GM20000 (cell line): ENCODE measurements at regions not wholly inside any gene's neighbourhood (a gene's known extent, or its start where the extent isn't known, plus 50 kb on each side); places are given as distances from the start of the nearest gene placed in this dataset.

ENCODE experiments used
- DNase-seq: peaks from one replicate; pipeline ENCODE4 v3.0.0; 2012; ENCODE audit warnings: low spot score
- TF ChIP-seq, protein P1 (sequence below): IDR thresholded peaks from 2 replicates; pipeline ENCODE4 v1.5.1; 2012; ENCODE audit warnings: mild to moderate bottlenecking, control low read depth; ENCODE audit errors: extremely low read depth, missing control alignments

DNA sequence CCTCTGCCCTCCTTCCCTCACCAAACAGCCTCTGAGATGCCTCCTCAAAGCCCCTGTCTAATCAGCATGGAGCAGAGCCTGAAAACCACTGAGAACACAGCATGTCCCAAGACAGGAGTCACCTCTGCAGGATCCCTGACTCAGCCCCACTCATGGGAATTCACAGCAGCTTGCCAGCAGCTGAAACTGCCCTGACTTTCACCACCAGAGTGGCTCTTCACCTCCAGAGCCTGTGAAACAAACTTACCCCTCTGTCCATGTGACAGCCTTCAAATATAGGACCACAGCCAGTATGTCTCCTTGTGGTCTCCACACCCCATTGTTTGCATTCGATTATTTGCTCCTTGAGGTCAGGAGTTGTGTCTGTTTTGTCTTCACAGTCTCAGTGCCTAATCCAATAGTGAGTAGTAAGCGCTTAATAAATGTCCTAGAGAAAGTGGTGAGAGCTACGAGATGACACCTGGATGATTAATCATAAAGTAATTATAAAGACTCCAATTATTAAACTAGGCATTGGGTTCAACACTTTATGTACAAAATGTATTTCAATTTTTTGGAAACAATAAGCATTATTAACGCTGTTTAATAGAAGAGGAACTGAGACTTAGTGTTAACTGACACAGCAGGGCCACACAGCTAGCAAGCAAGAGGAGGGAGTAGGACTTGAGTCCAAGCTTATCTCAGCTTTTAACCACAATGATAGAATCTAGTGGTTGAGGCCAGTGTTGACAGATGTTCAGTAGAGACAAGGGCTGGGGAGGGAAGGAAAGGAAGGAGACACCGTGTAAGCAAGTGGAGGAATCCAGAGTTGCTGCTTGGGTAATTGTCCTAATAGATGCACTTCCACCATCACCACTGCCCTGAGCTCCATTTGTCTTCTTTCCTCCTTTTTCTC lies 358.7 kb upstream of the TNP1 start:
- TF ChIP-seq, protein P1, sequence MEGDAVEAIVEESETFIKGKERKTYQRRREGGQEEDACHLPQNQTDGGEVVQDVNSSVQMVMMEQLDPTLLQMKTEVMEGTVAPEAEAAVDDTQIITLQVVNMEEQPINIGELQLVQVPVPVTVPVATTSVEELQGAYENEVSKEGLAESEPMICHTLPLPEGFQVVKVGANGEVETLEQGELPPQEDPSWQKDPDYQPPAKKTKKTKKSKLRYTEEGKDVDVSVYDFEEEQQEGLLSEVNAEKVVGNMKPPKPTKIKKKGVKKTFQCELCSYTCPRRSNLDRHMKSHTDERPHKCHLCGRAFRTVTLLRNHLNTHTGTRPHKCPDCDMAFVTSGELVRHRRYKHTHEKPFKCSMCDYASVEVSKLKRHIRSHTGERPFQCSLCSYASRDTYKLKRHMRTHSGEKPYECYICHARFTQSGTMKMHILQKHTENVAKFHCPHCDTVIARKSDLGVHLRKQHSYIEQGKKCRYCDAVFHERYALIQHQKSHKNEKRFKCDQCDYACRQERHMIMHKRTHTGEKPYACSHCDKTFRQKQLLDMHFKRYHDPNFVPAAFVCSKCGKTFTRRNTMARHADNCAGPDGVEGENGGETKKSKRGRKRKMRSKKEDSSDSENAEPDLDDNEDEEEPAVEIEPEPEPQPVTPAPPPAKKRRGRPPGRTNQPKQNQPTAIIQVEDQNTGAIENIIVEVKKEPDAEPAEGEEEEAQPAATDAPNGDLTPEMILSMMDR = no peak
- DNase-seq = peak; percentile 44

DNA sequence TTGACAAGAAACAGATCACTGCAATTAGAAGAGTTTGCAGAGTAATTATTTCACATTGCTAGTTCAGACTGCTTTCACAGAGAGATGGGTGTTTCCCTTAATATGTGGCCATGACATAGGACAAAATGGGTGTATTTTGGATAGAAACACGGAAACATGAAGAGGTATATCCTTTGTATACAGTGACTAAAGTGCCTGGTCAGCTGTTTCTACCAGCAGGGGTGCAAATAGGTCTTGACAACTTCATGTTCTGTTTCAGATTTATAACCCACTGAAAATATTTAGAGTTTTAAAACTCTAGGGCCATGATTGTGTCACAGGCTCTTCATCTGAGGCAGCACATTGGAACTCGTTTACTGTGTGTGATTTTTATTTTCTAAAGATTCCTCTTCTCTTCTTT lies 357.1 kb upstream of the TNP1 start:
- TF ChIP-seq, protein P1 = no peak
- DNase-seq = no peak

DNA sequence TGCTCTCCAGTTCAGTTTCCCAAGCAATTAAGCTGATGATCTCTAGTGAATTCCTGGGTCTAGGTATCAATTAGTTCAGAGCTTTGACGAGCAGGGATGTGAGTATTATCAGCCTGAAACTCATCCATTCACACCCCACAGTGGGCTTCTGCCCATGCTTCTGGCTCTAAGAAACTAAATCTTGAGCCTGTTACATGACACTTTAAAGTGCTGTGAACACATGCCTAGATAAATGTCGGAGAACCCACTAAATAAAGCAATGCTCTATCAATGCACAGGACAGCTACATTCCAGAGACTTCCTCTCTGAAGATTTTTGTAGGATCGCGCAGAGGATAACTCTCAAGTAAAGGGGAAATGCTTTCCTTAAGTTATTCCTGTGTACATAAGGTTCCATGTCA lies 356.5 kb upstream of the TNP1 start:
- TF ChIP-seq, protein P1 = no peak
- DNase-seq = no peak

DNA sequence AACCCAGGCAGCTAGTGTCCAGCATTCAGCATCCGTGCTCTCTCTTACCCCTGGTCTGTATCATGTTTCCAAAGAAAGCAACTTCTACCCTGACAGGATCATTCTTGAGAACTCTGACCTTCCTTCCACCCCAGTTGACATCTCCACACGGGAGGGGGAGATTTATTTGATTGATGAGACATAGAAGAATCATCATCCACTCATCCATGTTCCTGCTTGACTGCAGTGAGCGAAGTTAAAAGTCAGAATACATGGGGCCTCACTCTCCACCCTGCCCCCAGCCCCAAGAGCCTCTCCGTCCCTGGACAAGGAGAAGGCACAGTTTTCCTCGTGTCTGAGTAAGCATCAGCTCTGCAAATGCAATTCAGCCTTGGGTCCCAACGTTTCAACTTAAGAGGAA lies 356.0 kb upstream of the TNP1 start:
- TF ChIP-seq, protein P1 = no peak
- DNase-seq = no peak

DNA sequence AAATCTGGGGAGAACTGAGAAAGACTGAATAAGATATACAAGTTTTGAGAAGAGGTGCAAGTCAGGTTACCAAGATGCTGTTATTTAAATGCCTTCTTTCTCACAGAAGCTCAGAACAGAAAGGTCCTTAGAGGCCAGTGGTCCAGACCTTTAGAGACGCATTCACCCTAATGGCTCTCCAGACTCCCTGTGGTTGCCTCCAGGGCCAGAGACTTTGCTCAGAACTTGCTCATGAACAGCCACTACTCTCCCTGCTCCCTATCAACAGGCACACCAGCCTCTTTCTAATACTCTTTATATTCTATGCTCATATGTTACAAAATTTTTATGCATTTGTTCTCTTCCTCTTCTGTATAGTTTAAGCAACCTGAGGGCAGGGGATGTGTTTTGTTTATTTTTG lies 349.0 kb upstream of the TNP1 start:
- TF ChIP-seq, protein P1 = no peak
- DNase-seq = no peak

DNA sequence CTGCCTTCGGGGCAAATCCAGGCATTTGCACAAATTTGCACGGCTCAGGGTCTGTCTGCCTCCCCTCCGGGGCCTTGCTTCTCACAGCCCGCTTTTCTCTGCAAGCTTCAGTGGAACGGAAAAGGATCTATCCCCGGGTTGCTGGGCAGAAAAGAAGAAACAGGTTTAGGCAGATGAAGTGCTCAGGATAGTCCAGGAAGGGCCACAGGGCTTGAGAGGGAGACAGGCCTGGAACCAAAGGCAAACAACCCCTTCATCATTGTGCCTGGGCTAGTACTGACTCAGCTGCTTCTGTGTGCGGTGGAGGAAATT lies 347.8 kb upstream of the TNP1 start:
- no peak for DNase-seq
- TF ChIP-seq, protein P1 = no peak

DNA sequence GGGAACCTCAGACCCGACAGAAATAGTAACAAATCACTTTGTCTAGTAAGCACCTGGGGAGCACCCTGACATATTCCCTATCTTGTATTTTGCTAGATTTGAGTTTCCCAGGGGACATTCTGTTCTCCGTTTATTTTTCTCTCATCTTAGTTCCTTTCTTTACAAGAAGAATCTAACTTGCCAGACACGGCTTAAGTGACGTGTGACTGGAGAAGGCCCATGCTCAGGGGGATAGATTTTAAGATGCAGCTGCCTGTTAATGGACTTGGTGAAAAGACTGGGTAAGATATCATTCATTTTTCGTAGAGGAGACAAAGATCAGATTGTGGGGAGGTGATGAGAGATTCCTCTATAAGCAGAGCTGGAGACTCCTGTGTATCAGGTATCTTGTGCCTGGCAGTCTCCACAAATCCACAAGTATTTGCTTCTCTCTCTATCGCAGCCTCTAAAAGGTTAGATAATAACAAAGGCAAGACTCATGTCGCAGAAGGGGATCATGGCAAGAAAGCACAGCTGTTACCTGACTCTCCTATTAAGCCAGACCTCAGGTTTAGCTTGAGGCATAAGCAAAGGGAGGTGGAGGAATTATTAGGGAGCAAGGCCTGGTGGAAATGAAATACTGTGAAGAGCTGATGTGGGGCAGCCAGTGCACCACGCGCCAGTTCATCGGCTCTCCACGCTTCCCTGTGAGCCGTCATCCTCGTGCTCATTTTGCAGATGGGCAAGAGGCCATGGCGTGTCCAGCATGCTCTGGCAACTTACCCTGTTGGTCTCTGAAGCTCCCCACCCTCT lies 347.2 kb upstream of the TNP1 start:
- DNase-seq = no peak

More for the DNA sequence above, 347.2 kb upstream of the TNP1 start:
- TF ChIP-seq, protein P1 = no peak
